ENCODE measurements at regions not wholly inside any gene's neighbourhood (a gene's known extent, or its start where the extent isn't known, plus 50 kb on each side); places are given as distances from the start of the nearest gene placed in this dataset.

- TF ChIP-seq CTCF (conservative IDR thresholded peaks at IDR 0.05; ENCODE audit: low read depth, low read length) = no peak
- TF ChIP-seq EZH2 (IDR thresholded peaks at IDR 0.05; ENCODE audit: borderline replicate concordance, low read depth, low read length, poor library complexity, severe bottlenecking) = no peak
These were observed 1146.4 kb downstream of the SLITRK5 start for GRCh38 chr13:88817560-88817959.

All from A673 (cell line).